HG02943 (cell line): ENCODE measurements at regions not wholly inside any gene's neighbourhood (a gene's known extent, or its start where the extent isn't known, plus 50 kb on each side); places are given as distances from the start of the nearest gene placed in this dataset.

ENCODE experiments used
- ATAC-seq: cut with Tn5 transposase; IDR thresholded peaks from one replicate; pipeline ENCODE4 v1.9.1; 2021; ENCODE audit warnings: mild to moderate bottlenecking, low read depth, moderate library complexity; ENCODE audit not compliant: unreplicated experiment

- peak; percentile 71 for ATAC-seq
Observed at GRCh38 chr18:11553098-11553940, 56.1 kb upstream of the SLC35G4 start.

GRCh38 chr18:11548916-11549551, 60.4 kb upstream of the SLC35G4 start:
- ATAC-seq, result no peak

- no peak for ATAC-seq
Observed at GRCh38 chr18:11548396-11548795, 61.0 kb upstream of the SLC35G4 start.

- no peak for ATAC-seq
Observed at GRCh38 chr18:11544060-11544633, 65.2 kb upstream of the SLC35G4 start.

GRCh38 chr18:11541179-11541578, 68.2 kb upstream of the SLC35G4 start:
- ATAC-seq, result no peak

- ATAC-seq, result no peak
Observed at GRCh38 chr18:11533942-11534496, 75.4 kb upstream of the SLC35G4 start.

- ATAC-seq, result no peak
Observed at GRCh38 chr18:11533513-11533890, 75.9 kb upstream of the SLC35G4 start.

GRCh38 chr18:11532758-11533512, 76.5 kb upstream of the SLC35G4 start:
- ATAC-seq, result no peak

- ATAC-seq, result no peak
Observed at GRCh38 chr18:11529081-11529480, 80.3 kb upstream of the SLC35G4 start.

- ATAC-seq, result no peak
Observed at GRCh38 chr18:11526675-11527074, 82.7 kb upstream of the SLC35G4 start.

- no peak for ATAC-seq
Observed at GRCh38 chr18:11523804-11524203, 85.6 kb upstream of the SLC35G4 start.

- ATAC-seq, result no peak
Observed at GRCh38 chr18:11522992-11523391, 86.4 kb upstream of the SLC35G4 start.

- ATAC-seq, result no peak
Observed at GRCh38 chr18:11521853-11522252, 87.5 kb upstream of the SLC35G4 start.

- no peak for ATAC-seq
Observed at GRCh38 chr18:11520536-11520935, 88.9 kb upstream of the SLC35G4 start.

GRCh38 chr18:11518788-11519685, 90.4 kb upstream of the SLC35G4 start:
- ATAC-seq, result peak; percentile 88

GRCh38 chr18:11517704-11518103, 91.7 kb upstream of the SLC35G4 start:
- ATAC-seq, result no peak

- no peak for ATAC-seq
Observed at GRCh38 chr18:11516751-11517503, 92.5 kb upstream of the SLC35G4 start.

- no peak for ATAC-seq
Observed at GRCh38 chr18:11514267-11514666, 95.1 kb upstream of the SLC35G4 start.
